ENCODE measurements at regions not wholly inside any gene's neighbourhood (a gene's known extent, or its start where the extent isn't known, plus 50 kb on each side); places are given as distances from the start of the nearest gene placed in this dataset.

DNA sequence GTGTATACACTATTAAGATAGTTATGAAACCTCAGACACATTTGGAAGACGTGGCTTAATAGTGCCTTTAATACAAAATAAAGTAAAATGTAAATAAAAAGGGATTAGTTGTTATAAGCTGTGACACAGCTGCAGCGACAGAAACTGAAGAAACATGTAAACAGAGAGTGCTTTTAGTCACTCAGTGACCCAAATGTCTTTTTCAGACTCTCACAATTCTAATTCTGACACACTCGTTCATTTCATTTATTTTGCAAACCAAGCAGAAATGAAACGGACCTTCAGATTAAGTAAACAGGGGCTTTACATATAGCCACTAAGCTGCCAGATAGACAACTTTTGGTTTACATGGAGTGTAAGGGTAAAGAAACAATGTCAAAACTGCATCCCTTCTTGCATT lies 181.0 kb upstream of the ETAA1 start:
- no peak for DNase-seq (ENCODE audit: low read depth in 1 of 2, low spot score in 1 of 2)
- no peak overlapping the region for H3K27ac ChIP-seq (replicated peaks)
- no peaks in the 10 kb centered on the region for H3K27me3 ChIP-seq (ENCODE audit: insufficient read depth, poor library complexity, severe bottlenecking)
- no peak overlapping the region for H3K4me3 ChIP-seq (replicated peaks; ENCODE audit: insufficient read depth, low read length)
- no peak for TF ChIP-seq POLR2AphosphoS5 (IDR thresholded peaks at IDR 0.05; ENCODE audit: low read depth)
- TF ChIP-seq, protein P1, sequence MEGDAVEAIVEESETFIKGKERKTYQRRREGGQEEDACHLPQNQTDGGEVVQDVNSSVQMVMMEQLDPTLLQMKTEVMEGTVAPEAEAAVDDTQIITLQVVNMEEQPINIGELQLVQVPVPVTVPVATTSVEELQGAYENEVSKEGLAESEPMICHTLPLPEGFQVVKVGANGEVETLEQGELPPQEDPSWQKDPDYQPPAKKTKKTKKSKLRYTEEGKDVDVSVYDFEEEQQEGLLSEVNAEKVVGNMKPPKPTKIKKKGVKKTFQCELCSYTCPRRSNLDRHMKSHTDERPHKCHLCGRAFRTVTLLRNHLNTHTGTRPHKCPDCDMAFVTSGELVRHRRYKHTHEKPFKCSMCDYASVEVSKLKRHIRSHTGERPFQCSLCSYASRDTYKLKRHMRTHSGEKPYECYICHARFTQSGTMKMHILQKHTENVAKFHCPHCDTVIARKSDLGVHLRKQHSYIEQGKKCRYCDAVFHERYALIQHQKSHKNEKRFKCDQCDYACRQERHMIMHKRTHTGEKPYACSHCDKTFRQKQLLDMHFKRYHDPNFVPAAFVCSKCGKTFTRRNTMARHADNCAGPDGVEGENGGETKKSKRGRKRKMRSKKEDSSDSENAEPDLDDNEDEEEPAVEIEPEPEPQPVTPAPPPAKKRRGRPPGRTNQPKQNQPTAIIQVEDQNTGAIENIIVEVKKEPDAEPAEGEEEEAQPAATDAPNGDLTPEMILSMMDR (IDR thresholded peaks at IDR 0.05; ENCODE audit: insufficient read depth, low read length) = no peak
- TF ChIP-seq GABPA (IDR thresholded peaks at IDR 0.05; ENCODE audit: low read depth) = no peak
- TF ChIP-seq, protein P2, sequence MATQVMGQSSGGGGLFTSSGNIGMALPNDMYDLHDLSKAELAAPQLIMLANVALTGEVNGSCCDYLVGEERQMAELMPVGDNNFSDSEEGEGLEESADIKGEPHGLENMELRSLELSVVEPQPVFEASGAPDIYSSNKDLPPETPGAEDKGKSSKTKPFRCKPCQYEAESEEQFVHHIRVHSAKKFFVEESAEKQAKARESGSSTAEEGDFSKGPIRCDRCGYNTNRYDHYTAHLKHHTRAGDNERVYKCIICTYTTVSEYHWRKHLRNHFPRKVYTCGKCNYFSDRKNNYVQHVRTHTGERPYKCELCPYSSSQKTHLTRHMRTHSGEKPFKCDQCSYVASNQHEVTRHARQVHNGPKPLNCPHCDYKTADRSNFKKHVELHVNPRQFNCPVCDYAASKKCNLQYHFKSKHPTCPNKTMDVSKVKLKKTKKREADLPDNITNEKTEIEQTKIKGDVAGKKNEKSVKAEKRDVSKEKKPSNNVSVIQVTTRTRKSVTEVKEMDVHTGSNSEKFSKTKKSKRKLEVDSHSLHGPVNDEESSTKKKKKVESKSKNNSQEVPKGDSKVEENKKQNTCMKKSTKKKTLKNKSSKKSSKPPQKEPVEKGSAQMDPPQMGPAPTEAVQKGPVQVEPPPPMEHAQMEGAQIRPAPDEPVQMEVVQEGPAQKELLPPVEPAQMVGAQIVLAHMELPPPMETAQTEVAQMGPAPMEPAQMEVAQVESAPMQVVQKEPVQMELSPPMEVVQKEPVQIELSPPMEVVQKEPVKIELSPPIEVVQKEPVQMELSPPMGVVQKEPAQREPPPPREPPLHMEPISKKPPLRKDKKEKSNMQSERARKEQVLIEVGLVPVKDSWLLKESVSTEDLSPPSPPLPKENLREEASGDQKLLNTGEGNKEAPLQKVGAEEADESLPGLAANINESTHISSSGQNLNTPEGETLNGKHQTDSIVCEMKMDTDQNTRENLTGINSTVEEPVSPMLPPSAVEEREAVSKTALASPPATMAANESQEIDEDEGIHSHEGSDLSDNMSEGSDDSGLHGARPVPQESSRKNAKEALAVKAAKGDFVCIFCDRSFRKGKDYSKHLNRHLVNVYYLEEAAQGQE (IDR thresholded peaks at IDR 0.05; ENCODE audit: insufficient replicate concordance, low read depth) = no peak
- no peak for TF ChIP-seq SPI1 (IDR thresholded peaks at IDR 0.05; ENCODE audit: borderline replicate concordance, low read depth)

DNA sequence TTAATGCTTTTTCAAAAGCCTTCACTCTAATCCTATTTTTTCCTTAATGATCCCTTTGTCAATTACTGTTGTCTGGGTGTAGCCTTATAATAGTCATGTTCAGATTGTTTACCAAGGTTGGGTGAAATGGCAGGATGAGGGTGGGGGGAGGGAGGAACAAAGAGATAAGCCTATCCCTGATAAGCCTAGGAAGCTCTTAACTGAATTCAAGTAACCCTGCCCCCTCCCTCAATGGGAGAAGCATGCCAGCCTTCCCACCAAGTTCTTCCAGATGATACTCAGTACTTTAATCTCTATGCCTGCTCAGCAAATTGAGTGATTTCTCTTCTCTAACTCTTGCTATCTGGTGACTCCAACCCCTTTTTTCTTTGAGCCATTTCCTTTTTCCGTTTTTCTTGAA lies 180.3 kb upstream of the ETAA1 start:
- TF ChIP-seq SPI1 (IDR thresholded peaks at IDR 0.05; ENCODE audit: borderline replicate concordance, low read depth) (no peak), POLR2AphosphoS5 (IDR thresholded peaks at IDR 0.05; ENCODE audit: low read depth) (no peak), GABPA (IDR thresholded peaks at IDR 0.05; ENCODE audit: low read depth) (no peak)
- TF ChIP-seq, protein P2 (IDR thresholded peaks at IDR 0.05; ENCODE audit: insufficient replicate concordance, low read depth) = no peak
- TF ChIP-seq, protein P1 (IDR thresholded peaks at IDR 0.05; ENCODE audit: insufficient read depth, low read length) = no peak
- H3K4me3 ChIP-seq (replicated peaks; ENCODE audit: insufficient read depth, low read length) = no peak overlapping the region
- H3K27ac ChIP-seq (replicated peaks) = no peak overlapping the region
- no peak for DNase-seq (ENCODE audit: low read depth in 1 of 2, low spot score in 1 of 2)
- H3K27me3 ChIP-seq (ENCODE audit: insufficient read depth, poor library complexity, severe bottlenecking) = no peaks in the 10 kb centered on the region

DNA sequence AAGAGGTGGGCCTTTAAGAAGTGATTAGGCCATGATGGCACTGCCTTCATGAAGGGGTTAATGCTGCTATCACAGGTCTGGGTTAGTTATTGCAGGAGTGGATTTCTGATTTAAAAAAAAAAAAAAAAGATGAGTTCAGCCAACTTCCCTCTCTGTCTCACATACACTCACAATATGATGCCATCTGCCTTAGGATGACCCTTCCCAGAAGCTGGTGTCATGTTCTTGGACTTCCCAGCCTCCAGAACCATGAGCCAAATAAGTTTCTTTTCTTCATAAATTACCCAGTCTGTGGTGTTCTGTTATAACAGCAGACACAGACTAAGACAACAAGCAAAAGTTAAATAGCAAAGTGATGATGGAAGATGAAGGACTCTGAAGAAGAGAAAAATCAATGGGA lies 179.7 kb upstream of the ETAA1 start:
- H3K4me3 ChIP-seq (replicated peaks; ENCODE audit: insufficient read depth, low read length) = no peak overlapping the region
- no peak overlapping the region for H3K27ac ChIP-seq (replicated peaks)
- no peak for DNase-seq (ENCODE audit: low read depth in 1 of 2, low spot score in 1 of 2)
- H3K27me3 ChIP-seq (ENCODE audit: insufficient read depth, poor library complexity, severe bottlenecking) = no peaks in the 10 kb centered on the region
- no peak for TF ChIP-seq POLR2AphosphoS5 (IDR thresholded peaks at IDR 0.05; ENCODE audit: low read depth)
- TF ChIP-seq SPI1 (IDR thresholded peaks at IDR 0.05; ENCODE audit: borderline replicate concordance, low read depth) = no peak
- TF ChIP-seq, protein P2 (IDR thresholded peaks at IDR 0.05; ENCODE audit: insufficient replicate concordance, low read depth) = no peak
- TF ChIP-seq, protein P1 (IDR thresholded peaks at IDR 0.05; ENCODE audit: insufficient read depth, low read length) = no peak
- TF ChIP-seq GABPA (IDR thresholded peaks at IDR 0.05; ENCODE audit: low read depth) = no peak
